GM10266 (cell line): ENCODE measurements at regions not wholly inside any gene's neighbourhood (a gene's known extent, or its start where the extent isn't known, plus 50 kb on each side); places are given as distances from the start of the nearest gene placed in this dataset.

ENCODE experiments used
- DNase-seq: peaks from one replicate; pipeline ENCODE4 v3.0.0; 2012; ENCODE audit errors: extremely low spot score
- TF ChIP-seq, protein P1 (sequence below): IDR thresholded peaks from 2 replicates; pipeline ENCODE4 v1.5.1; 2012; ENCODE audit warnings: mild to moderate bottlenecking, low read depth; ENCODE audit not compliant: control insufficient read depth, insufficient read depth; ENCODE audit errors: missing control alignments

DNA sequence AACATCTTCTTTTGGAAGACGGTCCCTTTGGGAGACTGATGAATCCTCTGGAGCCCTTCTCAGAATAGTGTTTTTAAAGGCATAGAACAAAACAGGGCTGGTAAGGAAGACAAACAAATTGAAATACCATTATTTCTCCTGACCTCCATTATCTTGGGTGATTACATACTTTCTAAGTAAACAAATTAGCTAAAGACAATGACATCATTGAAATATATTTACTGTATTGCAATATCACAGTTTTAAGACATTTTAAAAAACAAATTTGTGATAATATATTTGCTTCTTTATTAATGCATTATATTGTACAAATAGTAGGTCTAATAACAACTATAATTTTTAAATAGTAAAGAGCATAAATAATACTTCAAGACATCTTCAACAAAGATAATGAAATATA is 152.2 kb upstream of the CDK1 start:
- TF ChIP-seq, protein P1, sequence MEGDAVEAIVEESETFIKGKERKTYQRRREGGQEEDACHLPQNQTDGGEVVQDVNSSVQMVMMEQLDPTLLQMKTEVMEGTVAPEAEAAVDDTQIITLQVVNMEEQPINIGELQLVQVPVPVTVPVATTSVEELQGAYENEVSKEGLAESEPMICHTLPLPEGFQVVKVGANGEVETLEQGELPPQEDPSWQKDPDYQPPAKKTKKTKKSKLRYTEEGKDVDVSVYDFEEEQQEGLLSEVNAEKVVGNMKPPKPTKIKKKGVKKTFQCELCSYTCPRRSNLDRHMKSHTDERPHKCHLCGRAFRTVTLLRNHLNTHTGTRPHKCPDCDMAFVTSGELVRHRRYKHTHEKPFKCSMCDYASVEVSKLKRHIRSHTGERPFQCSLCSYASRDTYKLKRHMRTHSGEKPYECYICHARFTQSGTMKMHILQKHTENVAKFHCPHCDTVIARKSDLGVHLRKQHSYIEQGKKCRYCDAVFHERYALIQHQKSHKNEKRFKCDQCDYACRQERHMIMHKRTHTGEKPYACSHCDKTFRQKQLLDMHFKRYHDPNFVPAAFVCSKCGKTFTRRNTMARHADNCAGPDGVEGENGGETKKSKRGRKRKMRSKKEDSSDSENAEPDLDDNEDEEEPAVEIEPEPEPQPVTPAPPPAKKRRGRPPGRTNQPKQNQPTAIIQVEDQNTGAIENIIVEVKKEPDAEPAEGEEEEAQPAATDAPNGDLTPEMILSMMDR, result no peak
- DNase-seq, result no peak

DNA sequence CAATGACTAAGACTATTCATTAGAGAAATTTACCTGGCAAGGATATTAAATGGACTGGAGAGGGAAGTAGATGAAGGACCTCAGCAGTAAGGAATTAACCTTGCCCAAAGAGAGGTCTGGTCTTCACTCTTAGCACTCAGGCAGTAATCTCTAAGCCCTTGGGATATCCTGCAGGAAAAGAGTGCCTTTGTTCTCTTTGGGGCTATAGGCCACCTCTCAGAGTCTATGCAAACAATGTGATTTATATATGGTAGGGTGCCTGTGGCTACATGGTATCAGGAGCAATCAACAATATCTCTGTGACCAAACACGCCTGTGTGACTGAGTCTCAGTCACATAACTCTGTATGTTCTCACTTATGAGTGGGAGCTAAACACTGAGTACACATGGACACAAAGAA is 154.7 kb upstream of the CDK1 start:
- TF ChIP-seq, protein P1, result no peak
- DNase-seq, result no peak

- DNase-seq, result no peak
These were observed 157.3 kb upstream of the CDK1 start for GRCh38 chr10:60621018-60621417.

GRCh38 chr10:60618861-60619260 is 159.4 kb upstream of the CDK1 start:
- no peak for DNase-seq
- TF ChIP-seq, protein P1, result no peak

More at GRCh38 chr10:60621018-60621417, 157.3 kb upstream of the CDK1 start:
- TF ChIP-seq, protein P1, result no peak

- TF ChIP-seq, protein P1, result no peak
- DNase-seq, result no peak
These were observed 162.7 kb upstream of the CDK1 start for GRCh38 chr10:60615541-60615940.

DNA sequence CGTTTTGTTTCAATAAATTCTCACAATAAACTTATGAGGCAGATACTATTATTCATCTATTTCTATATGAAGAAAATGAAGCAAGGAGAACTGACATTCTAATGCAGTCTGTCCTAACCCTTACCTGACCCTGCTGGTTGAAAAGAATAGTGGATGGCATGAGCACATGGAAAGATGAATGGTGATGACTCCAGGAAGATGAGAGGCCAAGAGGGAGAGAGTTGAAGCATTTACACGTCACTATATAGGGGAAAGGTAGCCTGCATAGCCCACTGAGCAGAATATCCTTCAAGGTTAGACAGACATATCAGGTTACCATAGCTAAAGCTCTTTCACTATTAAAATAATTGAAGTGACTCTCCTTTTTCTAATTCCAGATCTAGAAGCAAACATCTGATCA is 163.9 kb upstream of the CDK1 start:
- TF ChIP-seq, protein P1, result no peak
- DNase-seq, result no peak

- no peak for DNase-seq
- TF ChIP-seq, protein P1, result no peak
These were observed 164.8 kb upstream of the CDK1 start for GRCh38 chr10:60613434-60613833.
